BE2C (cell line): ENCODE measurements at regions not wholly inside any gene's neighbourhood (a gene's known extent, or its start where the extent isn't known, plus 50 kb on each side); places are given as distances from the start of the nearest gene placed in this dataset.
"Not testable (repeated sequence)": the region's sequence is repeated elsewhere in the genome, so short reads cannot be mapped to it uniquely, and the experiment has no call there.

ENCODE experiments used
- DNase-seq: peaks from one replicate; pipeline ENCODE4 v3.0.0-alpha.2; 2020
- H3K27me3 ChIP-seq: fragments of 250-450 bp; sonication (Bioruptor Pico); 2 replicates; pipeline ENCODE4 v1.5.1; 2020; ENCODE audit warnings: mild to moderate bottlenecking
- H3K36me3 ChIP-seq: fragments of 250-450 bp; sonication (Bioruptor Pico); 2 replicates; pipeline ENCODE4 v1.5.1; 2020; ENCODE audit warnings: mild to moderate bottlenecking
- H3K4me1 ChIP-seq: fragments of 250-450 bp; sonication (Bioruptor Pico); 2 replicates; pipeline ENCODE4 v1.5.1; 2020
- H3K4me3 ChIP-seq: 2 replicates; pipeline ENCODE4 v1.5.1; 2011; ENCODE audit warnings: low read depth, low read length
- H3K9me3 ChIP-seq: fragments of 250-450 bp; sonication (Bioruptor Pico); 2 replicates; pipeline ENCODE4 v1.5.1; 2020
- CTCF ChIP-seq: IDR thresholded peaks from 2 replicates; pipeline ENCODE4 v1.5.1; 2012; ENCODE audit warnings: mild to moderate bottlenecking, low read depth, low read length

GRCh38 chr1:65020774-65021173 lies 54.4 kb upstream of the JAK1 start:
- no peak for DNase-seq
- no peaks in the 10 kb centered on the region for H3K4me1 ChIP-seq
- TF ChIP-seq CTCF: peak; percentile 38
- H3K9me3 ChIP-seq: no peaks in the 10 kb centered on the region
- no peaks in the 10 kb centered on the region for H3K36me3 ChIP-seq
- no peak overlapping the region for H3K4me3 ChIP-seq
- no peaks in the 10 kb centered on the region for H3K27me3 ChIP-seq

- Histone ChIP-seq H3K27me3 (no peaks in the 10 kb centered on the region), H3K4me1 (no peaks in the 10 kb centered on the region), H3K4me3 (no peak overlapping the region), H3K9me3 (no peaks in the 10 kb centered on the region), H3K36me3 (no peaks in the 10 kb centered on the region)
- no peak for TF ChIP-seq CTCF
- DNase-seq: no peak
Observed at GRCh38 chr1:65021795-65022194, 55.4 kb upstream of the JAK1 start.

- Histone ChIP-seq H3K4me1 (no peaks in the 10 kb centered on the region), H3K27me3 (no peaks in the 10 kb centered on the region), H3K36me3 (no peaks in the 10 kb centered on the region), H3K9me3 (no peaks in the 10 kb centered on the region), H3K4me3 (no peak overlapping the region)
- DNase-seq: no peak
- no peak for TF ChIP-seq CTCF
Observed at GRCh38 chr1:65022216-65022615, 55.9 kb upstream of the JAK1 start.

DNA sequence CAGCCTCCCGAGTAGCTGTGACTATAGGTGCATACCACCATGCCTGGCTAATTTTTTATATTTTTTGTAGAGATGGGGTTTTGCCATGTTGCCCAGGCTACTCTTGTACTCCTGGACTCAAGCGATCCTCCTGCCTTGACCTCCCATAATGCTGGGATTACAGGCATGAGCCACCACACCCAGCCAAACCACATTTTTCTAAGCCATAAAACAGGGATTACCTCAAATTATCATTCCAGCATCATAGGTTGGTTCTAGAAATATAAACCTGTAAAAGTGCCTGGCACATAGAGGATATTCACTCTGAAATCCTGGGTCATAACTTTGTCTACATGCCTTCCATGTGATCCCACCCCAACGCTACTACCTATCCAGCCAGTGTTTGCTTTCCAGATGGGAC lies 59.4 kb upstream of the JAK1 start:
- H3K36me3 ChIP-seq: no peaks in the 10 kb centered on the region
- H3K4me3 ChIP-seq: no peak overlapping the region
- no peak for DNase-seq
- H3K9me3 ChIP-seq: no peaks in the 10 kb centered on the region
- H3K27me3 ChIP-seq: no peaks in the 10 kb centered on the region
- no peaks in the 10 kb centered on the region for H3K4me1 ChIP-seq
- TF ChIP-seq CTCF: no peak

DNA sequence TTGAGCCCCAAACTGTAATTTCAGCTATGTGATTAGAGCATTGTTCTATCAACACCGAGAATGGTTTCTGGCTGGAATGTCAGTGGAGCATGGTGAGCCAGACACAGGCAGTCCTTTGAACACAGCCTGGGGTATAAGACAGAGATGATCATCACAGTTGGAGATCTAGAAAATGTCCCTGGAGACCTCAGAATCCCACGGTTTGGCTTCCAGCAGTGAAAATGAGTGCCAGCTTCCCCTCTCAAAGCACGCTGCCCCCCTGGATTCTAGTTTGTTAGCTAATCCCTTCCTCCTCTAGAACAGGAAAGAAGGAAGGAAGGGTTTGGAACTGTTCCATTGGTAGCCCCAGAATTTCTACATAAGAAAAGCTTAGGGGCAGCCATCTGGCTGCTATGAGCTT lies 59.9 kb upstream of the JAK1 start:
- H3K36me3 ChIP-seq: no peaks in the 10 kb centered on the region
- H3K4me1 ChIP-seq: no peaks in the 10 kb centered on the region
- H3K9me3 ChIP-seq: no peaks in the 10 kb centered on the region
- no peaks in the 10 kb centered on the region for H3K27me3 ChIP-seq
- DNase-seq: no peak
- H3K4me3 ChIP-seq: no peak overlapping the region
- no peak for TF ChIP-seq CTCF

- H3K27me3 ChIP-seq: no peaks in the 10 kb centered on the region
- no peaks in the 10 kb centered on the region for H3K36me3 ChIP-seq
- H3K9me3 ChIP-seq: no peaks in the 10 kb centered on the region
- no peak overlapping the region for H3K4me3 ChIP-seq
- no peak for TF ChIP-seq CTCF
- H3K4me1 ChIP-seq: no peaks in the 10 kb centered on the region
- no peak for DNase-seq
Observed at GRCh38 chr1:65027666-65028358, 61.5 kb upstream of the JAK1 start.

- DNase-seq, H3K36me3 ChIP-seq, H3K27me3 ChIP-seq, H3K9me3 ChIP-seq, H3K4me3 ChIP-seq, H3K4me1 ChIP-seq: not testable (repeated sequence)
Observed at GRCh38 chr1:65029434-65029833, 63.1 kb upstream of the JAK1 start.

GRCh38 chr1:65034879-65035278 lies 68.5 kb upstream of the JAK1 start:
- H3K4me1 ChIP-seq: not testable (repeated sequence)

More at GRCh38 chr1:65034879-65035278, 68.5 kb upstream of the JAK1 start:
- H3K36me3 ChIP-seq, H3K9me3 ChIP-seq, DNase-seq, H3K4me3 ChIP-seq, H3K27me3 ChIP-seq: not testable (repeated sequence)
